ENCODE measurements at regions not wholly inside any gene's neighbourhood (a gene's known extent, or its start where the extent isn't known, plus 50 kb on each side); places are given as distances from the start of the nearest gene placed in this dataset.

DNA sequence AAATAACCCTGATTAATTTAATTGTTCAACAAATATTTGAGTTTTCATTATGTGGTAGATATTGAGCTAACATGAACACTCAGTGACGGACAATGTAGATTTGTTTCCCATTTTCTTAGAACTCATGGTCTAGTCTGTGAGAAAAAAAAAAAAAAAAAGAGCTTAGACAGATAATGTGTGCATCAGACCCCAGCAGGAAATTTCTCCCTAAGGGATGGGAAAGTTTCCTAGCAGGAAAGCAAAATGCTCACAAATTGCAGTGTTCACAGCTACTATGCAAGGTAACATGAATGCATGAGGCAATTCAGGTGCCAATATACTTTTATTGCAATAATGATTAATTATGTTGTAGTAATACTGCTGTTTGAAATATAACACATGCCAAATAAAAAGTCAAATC lies 843.2 kb upstream of the SLIT2 start:
- Histone ChIP-seq H3K27me3 (ENCODE audit: insufficient read depth, low read length, poor library complexity, severe bottlenecking) (no peaks in the 10 kb centered on the region), H3K79me2 (ENCODE audit: insufficient read depth, low read length) (no peaks in the 10 kb centered on the region), H3K4me2 (ENCODE audit: low read depth, low read length, poor library complexity, severe bottlenecking) (no peak overlapping the region), H4K20me1 (ENCODE audit: insufficient read depth, low read length, poor library complexity, severe bottlenecking) (no peaks in the 10 kb centered on the region), H3K9me3 (ENCODE audit: insufficient read depth, low read depth, low read length) (no peaks in the 10 kb centered on the region), H3K9me2 (replicated peaks; ENCODE audit: low read depth, low read length) (no peaks in the 10 kb centered on the region), H3K9ac (ENCODE audit: low read depth, low read length, poor library complexity, severe bottlenecking) (no peak overlapping the region), H3K4me1 (ENCODE audit: insufficient read depth, low read length, poor library complexity, severe bottlenecking) (no peaks in the 10 kb centered on the region), H3K36me3 (ENCODE audit: insufficient read depth, low read length) (no peaks in the 10 kb centered on the region), H3F3A (ENCODE audit: low read depth) (no peaks in the 10 kb centered on the region), H3K4me3 (ENCODE audit: low read length, poor library complexity, severe bottlenecking) (no peak overlapping the region), H2AFZ (ENCODE audit: low read length) (no peak overlapping the region)
- TF ChIP-seq EZH2phosphoT487 (IDR thresholded peaks at IDR 0.05; ENCODE audit: borderline replicate concordance) (no peak), CTCF (conservative IDR thresholded peaks at IDR 0.05; ENCODE audit: low read length) (no peak)

- Histone ChIP-seq H3F3A (ENCODE audit: low read depth) (no peaks in the 10 kb centered on the region), H3K4me3 (ENCODE audit: low read length, poor library complexity, severe bottlenecking) (no peak overlapping the region), H3K9ac (ENCODE audit: low read depth, low read length, poor library complexity, severe bottlenecking) (no peak overlapping the region), H4K20me1 (ENCODE audit: insufficient read depth, low read length, poor library complexity, severe bottlenecking) (no peaks in the 10 kb centered on the region), H3K36me3 (ENCODE audit: insufficient read depth, low read length) (no peaks in the 10 kb centered on the region), H3K9me3 (ENCODE audit: insufficient read depth, low read depth, low read length) (no peaks in the 10 kb centered on the region), H3K79me2 (ENCODE audit: insufficient read depth, low read length) (no peaks in the 10 kb centered on the region), H3K4me2 (ENCODE audit: low read depth, low read length, poor library complexity, severe bottlenecking) (no peak overlapping the region), H3K4me1 (ENCODE audit: insufficient read depth, low read length, poor library complexity, severe bottlenecking) (no peaks in the 10 kb centered on the region), H3K9me2 (replicated peaks; ENCODE audit: low read depth, low read length) (no peaks in the 10 kb centered on the region), H2AFZ (ENCODE audit: low read length) (no peak overlapping the region), H3K27me3 (ENCODE audit: insufficient read depth, low read length, poor library complexity, severe bottlenecking) (no peaks in the 10 kb centered on the region)
- TF ChIP-seq CTCF (conservative IDR thresholded peaks at IDR 0.05; ENCODE audit: low read length): no peak
- TF ChIP-seq EZH2phosphoT487 (IDR thresholded peaks at IDR 0.05; ENCODE audit: borderline replicate concordance): no peak
Observed at GRCh38 chr4:19406789-19407188, 844.9 kb upstream of the SLIT2 start.

DNA sequence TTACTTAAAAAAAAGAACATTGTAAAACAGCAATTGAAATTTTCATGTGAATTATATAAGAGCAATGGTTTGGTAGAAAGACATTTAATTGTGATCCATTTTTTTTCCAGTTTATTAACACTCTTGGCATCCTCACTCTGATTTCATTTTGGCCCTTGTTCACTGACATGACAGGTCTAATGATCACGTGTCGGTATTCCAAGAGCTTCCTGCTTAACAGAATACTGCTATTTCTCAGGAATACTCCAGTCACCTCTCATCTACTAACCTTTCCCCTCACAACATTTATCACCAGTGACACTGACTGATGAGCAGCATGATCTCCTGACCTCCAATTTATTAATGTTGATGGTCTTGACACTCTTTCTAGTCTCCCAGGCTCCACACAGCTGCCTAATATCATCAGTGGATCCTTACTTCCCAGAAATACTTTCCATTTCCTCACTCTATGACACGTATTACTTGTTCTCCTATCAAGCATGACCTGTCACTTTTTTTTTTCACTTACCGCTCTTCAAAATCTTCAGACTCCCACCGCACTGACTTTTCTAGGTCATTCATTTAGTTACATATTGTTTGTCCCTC lies 847.8 kb upstream of the SLIT2 start:
- no peaks in the 10 kb centered on the region for H4K20me1 ChIP-seq (ENCODE audit: insufficient read depth, low read length, poor library complexity, severe bottlenecking)
- no peak for TF ChIP-seq CTCF (conservative IDR thresholded peaks at IDR 0.05; ENCODE audit: low read length)
- TF ChIP-seq EZH2phosphoT487 (IDR thresholded peaks at IDR 0.05; ENCODE audit: borderline replicate concordance): no peak
- no peaks in the 10 kb centered on the region for H3K27me3 ChIP-seq (ENCODE audit: insufficient read depth, low read length, poor library complexity, severe bottlenecking)
- no peaks in the 10 kb centered on the region; the same call in 1 of the 2 replicates for H3K9me3 ChIP-seq (ENCODE audit: insufficient read depth, low read depth, low read length)
- no peak overlapping the region for H3K9ac ChIP-seq (ENCODE audit: low read depth, low read length, poor library complexity, severe bottlenecking)
- 0 out of 2 replicates have a peak, but pooled peaks cover 2% of the 10 kb centered on the region for H3F3A ChIP-seq (ENCODE audit: low read depth)
- no peaks in the 10 kb centered on the region for H3K36me3 ChIP-seq (ENCODE audit: insufficient read depth, low read length)
- no peak overlapping the region for H3K4me3 ChIP-seq (ENCODE audit: low read length, poor library complexity, severe bottlenecking)
- H3K79me2 ChIP-seq (ENCODE audit: insufficient read depth, low read length): no peaks in the 10 kb centered on the region
- no peak overlapping the region for H2AFZ ChIP-seq (ENCODE audit: low read length)
- H3K9me2 ChIP-seq (replicated peaks; ENCODE audit: low read depth, low read length): no peaks in the 10 kb centered on the region
- no peak overlapping the region for H3K4me2 ChIP-seq (ENCODE audit: low read depth, low read length, poor library complexity, severe bottlenecking)
- no peaks in the 10 kb centered on the region for H3K4me1 ChIP-seq (ENCODE audit: insufficient read depth, low read length, poor library complexity, severe bottlenecking)

All from Loucy (cell line).